NB4 (cell line): ENCODE measurements at regions not wholly inside any gene's neighbourhood (a gene's known extent, or its start where the extent isn't known, plus 50 kb on each side); places are given as distances from the start of the nearest gene placed in this dataset.

Source experiments
- POLR2A ChIP-seq: IDR thresholded peaks from 2 replicates; pipeline ENCODE4 v1.6.1; 2011; ENCODE audit warnings: mild to moderate bottlenecking; ENCODE audit not compliant: insufficient read length; ENCODE audit errors: extremely low read depth
- TF ChIP-seq, protein P1 (sequence below): IDR thresholded peaks from one replicate; pipeline ENCODE4 v1.5.1; 2012; ENCODE audit warnings: low read depth, low read length

DNA sequence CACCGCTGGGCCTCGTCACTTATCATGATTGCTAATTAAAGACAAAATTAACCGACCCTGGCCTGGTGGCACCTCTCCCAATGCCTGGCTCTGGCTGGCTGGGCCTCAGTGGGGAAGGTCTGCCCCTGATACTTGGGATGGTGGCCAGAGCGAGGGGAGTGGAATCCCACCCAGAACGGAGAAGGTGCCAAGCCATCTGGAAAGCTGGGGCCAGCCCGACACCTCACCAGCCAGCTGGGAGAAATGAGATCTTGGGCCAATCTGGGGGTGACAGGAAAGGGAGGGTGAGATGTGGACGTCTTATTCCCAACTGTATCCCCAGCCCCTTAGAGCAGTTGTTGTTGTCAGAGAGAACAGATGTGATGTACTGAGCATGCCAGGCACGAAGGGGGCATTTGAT, 215.0 kb upstream of the PWP1 start:
- TF ChIP-seq, protein P1, sequence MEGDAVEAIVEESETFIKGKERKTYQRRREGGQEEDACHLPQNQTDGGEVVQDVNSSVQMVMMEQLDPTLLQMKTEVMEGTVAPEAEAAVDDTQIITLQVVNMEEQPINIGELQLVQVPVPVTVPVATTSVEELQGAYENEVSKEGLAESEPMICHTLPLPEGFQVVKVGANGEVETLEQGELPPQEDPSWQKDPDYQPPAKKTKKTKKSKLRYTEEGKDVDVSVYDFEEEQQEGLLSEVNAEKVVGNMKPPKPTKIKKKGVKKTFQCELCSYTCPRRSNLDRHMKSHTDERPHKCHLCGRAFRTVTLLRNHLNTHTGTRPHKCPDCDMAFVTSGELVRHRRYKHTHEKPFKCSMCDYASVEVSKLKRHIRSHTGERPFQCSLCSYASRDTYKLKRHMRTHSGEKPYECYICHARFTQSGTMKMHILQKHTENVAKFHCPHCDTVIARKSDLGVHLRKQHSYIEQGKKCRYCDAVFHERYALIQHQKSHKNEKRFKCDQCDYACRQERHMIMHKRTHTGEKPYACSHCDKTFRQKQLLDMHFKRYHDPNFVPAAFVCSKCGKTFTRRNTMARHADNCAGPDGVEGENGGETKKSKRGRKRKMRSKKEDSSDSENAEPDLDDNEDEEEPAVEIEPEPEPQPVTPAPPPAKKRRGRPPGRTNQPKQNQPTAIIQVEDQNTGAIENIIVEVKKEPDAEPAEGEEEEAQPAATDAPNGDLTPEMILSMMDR, result no peak
- TF ChIP-seq POLR2A, result no peak
